ENCODE measurements at regions not wholly inside any gene's neighbourhood (a gene's known extent, or its start where the extent isn't known, plus 50 kb on each side); places are given as distances from the start of the nearest gene placed in this dataset.

GRCh38 chrX:11953615-11954014 is 184.7 kb upstream of the FRMPD4 start:
- no peak for DNase-seq

- DNase-seq = no peak
These were observed 184.1 kb upstream of the FRMPD4 start for GRCh38 chrX:11954176-11954575.

- no peak for DNase-seq
These were observed 178.2 kb upstream of the FRMPD4 start for GRCh38 chrX:11960031-11960430.

- DNase-seq = no peak
These were observed 172.8 kb upstream of the FRMPD4 start for GRCh38 chrX:11965436-11965835.

GRCh38 chrX:11967986-11968869 is 170.0 kb upstream of the FRMPD4 start:
- no peak for DNase-seq

- no peak for DNase-seq
These were observed 169.3 kb upstream of the FRMPD4 start for GRCh38 chrX:11968991-11969390.

GRCh38 chrX:11970578-11971359 is 167.5 kb upstream of the FRMPD4 start:
- no peak for DNase-seq

- no peak for DNase-seq
These were observed 161.6 kb upstream of the FRMPD4 start for GRCh38 chrX:11976663-11977062.

GRCh38 chrX:11992271-11992670 is 146.0 kb upstream of the FRMPD4 start:
- no peak for DNase-seq

GRCh38 chrX:11995146-11995545 is 143.1 kb upstream of the FRMPD4 start:
- DNase-seq = no peak

GRCh38 chrX:11996810-11997209 is 141.5 kb upstream of the FRMPD4 start:
- DNase-seq = no peak

GRCh38 chrX:11998944-11999343 is 139.3 kb upstream of the FRMPD4 start:
- DNase-seq = no peak

- no peak for DNase-seq
These were observed 135.4 kb upstream of the FRMPD4 start for GRCh38 chrX:12002876-12003275.

- no peak for DNase-seq
These were observed 130.4 kb upstream of the FRMPD4 start for GRCh38 chrX:12007881-12008280.

GRCh38 chrX:12010436-12010835 is 127.8 kb upstream of the FRMPD4 start:
- DNase-seq = no peak

- no peak for DNase-seq
These were observed 127.2 kb upstream of the FRMPD4 start for GRCh38 chrX:12011075-12011474.

- no peak for DNase-seq
These were observed 125.1 kb upstream of the FRMPD4 start for GRCh38 chrX:12013211-12013618.

- no peak for DNase-seq
These were observed 116.6 kb upstream of the FRMPD4 start for GRCh38 chrX:12021698-12022097.

GRCh38 chrX:12026481-12026880 is 111.8 kb upstream of the FRMPD4 start:
- DNase-seq = no peak

GRCh38 chrX:12032082-12032481 is 106.2 kb upstream of the FRMPD4 start:
- DNase-seq = no peak

GRCh38 chrX:12034741-12035140 is 103.5 kb upstream of the FRMPD4 start:
- DNase-seq = no peak

GRCh38 chrX:12042615-12043014 is 95.7 kb upstream of the FRMPD4 start:
- no peak for DNase-seq

GRCh38 chrX:12052109-12052508 is 86.2 kb upstream of the FRMPD4 start:
- DNase-seq = no peak

GRCh38 chrX:12058087-12058486 is 80.2 kb upstream of the FRMPD4 start:
- DNase-seq = no peak

All from inflammatory macrophage treated with lipopolysaccharide for 1 hour (primary cell).